Keratinocyte (primary cell): ENCODE measurements at regions not wholly inside any gene's neighbourhood (a gene's known extent, or its start where the extent isn't known, plus 50 kb on each side); places are given as distances from the start of the nearest gene placed in this dataset.

Source experiments
- CTCF ChIP-seq, 3 experiments: IDR thresholded peaks in 1 of 3; conservative IDR thresholded peaks in 1 of 3; optimal IDR thresholded peaks in 1 of 3; 2 replicates in 2 of 3; 3 replicates in 1 of 3; pipeline versions ENCODE3 to v1.5.1; 2011; ENCODE audit warnings: low read length in 3 of 3, mild to moderate bottlenecking in 3 of 3, moderate library complexity in 2 of 3, control low read depth in 1 of 3, inconsistent platforms in 1 of 3; ENCODE audit not compliant: insufficient read depth in 2 of 3; ENCODE audit errors: extremely low read depth in 1 of 3
- EZH2 ChIP-seq: IDR thresholded peaks from one replicate; pipeline ENCODE4 v1.6.1; 2012; ENCODE audit warnings: inconsistent platforms, mild to moderate bottlenecking, low read length, moderate library complexity

GRCh38 chr2:119076713-119077112 lies 81.8 kb downstream of the C1QL2 start:
- TF ChIP-seq CTCF (optimal IDR thresholded peaks at IDR 0.05 in 1 of 3, IDR thresholded peaks at IDR 0.05 in 1 of 3, conservative IDR thresholded peaks at IDR 0.05 in 1 of 3; ENCODE audit: extremely low read depth in 1 of 3, insufficient read depth in 2 of 3, low read length in 3 of 3) (no peak), EZH2 (no peak)
